Mesenchymal stem cell (in vitro differentiated cells and primary cell): ENCODE measurements at regions not wholly inside any gene's neighbourhood (a gene's known extent, or its start where the extent isn't known, plus 50 kb on each side); places are given as distances from the start of the nearest gene placed in this dataset.

Experiments
- DNase-seq: peaks from one replicate; pipeline ENCODE4 v3.0.0-alpha.2; 2013
- H2AFZ ChIP-seq: one replicate; pipeline ENCODE4 v1.6.1; 2013; ENCODE audit warnings: low read depth, mild to moderate bottlenecking, control low read depth, inconsistent platforms, low read length, moderate library complexity
- H2AK5ac ChIP-seq: 2 replicates; pipeline ENCODE4 v1.6.1; 2013; ENCODE audit warnings: low read length, moderate library complexity, mild to moderate bottlenecking, inconsistent platforms; ENCODE audit not compliant: severe bottlenecking
- H2BK120ac ChIP-seq: one replicate; pipeline ENCODE4 v1.6.1; 2013; ENCODE audit warnings: low read depth, mild to moderate bottlenecking, inconsistent platforms, low read length, moderate library complexity
- H2BK12ac ChIP-seq, 2 experiments: one replicate each; pipeline ENCODE4 v1.6.1; 2013; ENCODE audit warnings: inconsistent platforms in 2 of 2, low read length in 2 of 2, mild to moderate bottlenecking in 2 of 2, moderate library complexity in 2 of 2, control low read depth in 1 of 2
- H2BK15ac ChIP-seq: one replicate; pipeline ENCODE4 v1.6.1; 2013; ENCODE audit warnings: mild to moderate bottlenecking, low read depth, inconsistent platforms; ENCODE audit not compliant: poor library complexity, severe bottlenecking
- H2BK5ac ChIP-seq: 2 replicates; pipeline ENCODE4 v1.6.1; 2013; ENCODE audit warnings: low read depth, mild to moderate bottlenecking, low read length, control low read depth, inconsistent platforms; ENCODE audit not compliant: poor library complexity, severe bottlenecking
- H3K14ac ChIP-seq, 2 experiments: one replicate each; pipeline ENCODE4 v1.6.1; 2013; ENCODE audit warnings: inconsistent platforms in 2 of 2, low read length in 2 of 2, control low read depth in 1 of 2, mild to moderate bottlenecking in 1 of 2, moderate library complexity in 1 of 2
- H3K18ac ChIP-seq, 2 experiments: one replicate each; pipeline ENCODE4 v1.6.1; 2013; ENCODE audit warnings: inconsistent platforms in 2 of 2, low read length in 2 of 2, control low read depth in 1 of 2, low read depth in 1 of 2, mild to moderate bottlenecking in 1 of 2
- H3K23ac ChIP-seq, 2 experiments: one replicate each; pipeline ENCODE4 v1.6.1; 2013; ENCODE audit warnings: inconsistent platforms in 2 of 2, low read length in 2 of 2, mild to moderate bottlenecking in 2 of 2, moderate library complexity in 2 of 2, control low read depth in 1 of 2
- H3K27ac ChIP-seq: 2 replicates; pipeline ENCODE4 v1.5.1; 2013; ENCODE audit warnings: mild to moderate bottlenecking, moderate library complexity, low read length, control low read depth, inconsistent platforms; ENCODE audit not compliant: poor library complexity, severe bottlenecking
- H3K27me3 ChIP-seq, 2 experiments: 2 replicates each; pipeline versions ENCODE4 v1.6.1 to v1.7.0; 2013; ENCODE audit warnings: low read length in 2 of 2, mild to moderate bottlenecking in 2 of 2, moderate library complexity in 2 of 2, control low read depth in 1 of 2, inconsistent platforms in 1 of 2; ENCODE audit not compliant: control insufficient read depth in 1 of 2, insufficient read depth in 1 of 2
- H3K36me3 ChIP-seq, 2 experiments: 2 replicates each; pipeline versions ENCODE4 v1.6.1 to v1.7.0; 2013; ENCODE audit warnings: low read length in 2 of 2, control low read depth in 1 of 2, inconsistent platforms in 1 of 2, low read depth in 1 of 2, mild to moderate bottlenecking in 1 of 2; ENCODE audit not compliant: insufficient read depth in 2 of 2, control insufficient read depth in 1 of 2
- H3K4ac ChIP-seq, 2 experiments: one replicate each; pipeline ENCODE4 v1.6.1; 2013; ENCODE audit warnings: inconsistent platforms in 2 of 2, low read length in 2 of 2, mild to moderate bottlenecking in 2 of 2, moderate library complexity in 2 of 2, control low read depth in 1 of 2, low read depth in 1 of 2
- H3K4me1 ChIP-seq: 2 replicates; pipeline ENCODE4 v1.6.1; 2013; ENCODE audit warnings: low read depth, low read length, control low read depth; ENCODE audit not compliant: control insufficient read depth, insufficient read depth
- H3K4me2 ChIP-seq: 2 replicates; pipeline ENCODE4 v1.6.1; 2013; ENCODE audit warnings: low read length, mild to moderate bottlenecking, inconsistent platforms; ENCODE audit not compliant: poor library complexity, severe bottlenecking
- H3K4me3 ChIP-seq, 2 experiments: 2 replicates each; pipeline versions ENCODE4 v1.5.1 to v1.7.0; 2013; ENCODE audit warnings: low read length in 2 of 2, mild to moderate bottlenecking in 2 of 2, control low read depth in 1 of 2, low read depth in 1 of 2; ENCODE audit not compliant: insufficient read depth in 1 of 2
- H3K79me1 ChIP-seq: replicated peaks from 2 replicates; pipeline ENCODE4 v1.6.1; 2013; ENCODE audit warnings: mild to moderate bottlenecking, control low read depth, low read length, inconsistent platforms; ENCODE audit not compliant: poor library complexity, severe bottlenecking
- H3K9ac ChIP-seq: 2 replicates; pipeline ENCODE4 v1.7.0; 2013; ENCODE audit warnings: mild to moderate bottlenecking, low read length, moderate library complexity
- H3K9me3 ChIP-seq: 2 replicates; pipeline ENCODE4 v1.7.0; 2013; ENCODE audit warnings: mild to moderate bottlenecking, low read length; ENCODE audit not compliant: control insufficient read depth
- H4K8ac ChIP-seq: one replicate; pipeline ENCODE4 v1.6.1; 2013; ENCODE audit warnings: inconsistent platforms, mild to moderate bottlenecking, low read length, moderate library complexity
- H4K91ac ChIP-seq: one replicate; pipeline ENCODE4 v1.6.1; 2013; ENCODE audit warnings: mild to moderate bottlenecking, low read length, inconsistent platforms
- WGBS: methylation state at CpG from one replicate; pipeline ENCODE4 v1.1.7; 2013; ENCODE audit warnings: mixed read lengths; 5-methylcytosine and 5-hydroxymethylcytosine counted together

DNA sequence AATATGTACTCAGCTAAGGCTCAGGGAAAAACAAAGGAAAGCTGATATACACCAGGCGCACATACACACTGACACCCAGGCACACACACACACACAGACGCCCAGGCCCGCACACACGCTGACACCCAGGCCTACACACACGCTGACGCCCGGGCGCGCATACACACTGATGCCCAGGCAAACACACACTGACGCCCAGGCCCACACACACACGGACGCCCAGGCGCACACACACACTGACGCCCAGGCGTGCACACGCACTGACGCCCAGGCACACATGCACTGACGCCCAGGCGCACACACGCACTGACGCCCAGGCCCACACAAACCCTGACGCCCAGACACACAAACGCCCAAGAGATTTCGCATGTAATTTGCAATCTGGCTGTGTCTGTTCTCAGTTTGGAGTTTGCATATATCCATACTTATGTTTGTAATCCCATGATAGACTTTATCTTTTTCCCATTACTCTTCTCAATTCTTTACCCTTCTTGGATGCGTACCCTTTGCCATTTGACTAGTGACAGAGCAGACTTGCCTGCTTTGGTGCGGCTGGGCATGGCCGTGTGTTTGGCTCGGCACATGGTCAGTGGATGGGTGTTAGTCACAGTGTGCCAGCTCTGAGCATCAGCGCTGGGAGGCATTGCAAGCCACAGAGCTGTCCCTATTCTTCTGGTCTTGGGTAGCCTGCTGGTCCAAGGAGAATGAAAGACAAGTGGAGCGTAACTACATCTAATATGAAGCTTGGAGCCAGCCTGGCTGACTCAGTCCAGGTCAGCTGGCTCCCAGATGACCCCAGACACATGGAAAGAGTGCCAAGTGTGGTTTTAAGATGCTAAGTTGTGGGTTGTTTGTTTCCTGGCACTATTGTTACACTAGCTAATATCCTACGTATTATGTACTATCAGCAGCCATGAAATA, 632.4 kb upstream of the ZFP42 start:
- no peaks in the 10 kb centered on the region for H3K9me3 ChIP-seq
- H2BK5ac ChIP-seq, result no peak overlapping the region
- no peaks in the 10 kb centered on the region for H3K27me3 ChIP-seq
- H3K9ac ChIP-seq, result no peak overlapping the region
- no peak overlapping the region for H4K8ac ChIP-seq
- H3K4me1 ChIP-seq, result peaks cover 6% of the 10 kb centered on the region
- no peak overlapping the region for H3K18ac ChIP-seq
- H3K79me1 ChIP-seq, result no peaks in the 10 kb centered on the region
- peak overlapping the region in 1 of 2 experiments; percentile 62 for H3K14ac ChIP-seq
- DNase-seq, result no peak
- H3K4ac ChIP-seq, result no peak overlapping the region
- no peak overlapping the region for H2BK15ac ChIP-seq
- no peak overlapping the region for H2BK120ac ChIP-seq
- WGBS, result 95% methylated on average over 27 of the region's 31 CpGs
- no peak overlapping the region for H3K23ac ChIP-seq
- no peak overlapping the region for H2AFZ ChIP-seq
- no peak overlapping the region for H3K4me2 ChIP-seq
- no peak overlapping the region for H3K27ac ChIP-seq
- H3K4me3 ChIP-seq, result no peak overlapping the region
- peak overlapping the region; percentile 74 for H4K91ac ChIP-seq
- no peaks in the 10 kb centered on the region for H3K36me3 ChIP-seq
- no peak overlapping the region for H2BK12ac ChIP-seq
- H2AK5ac ChIP-seq, result no peak overlapping the region

DNA sequence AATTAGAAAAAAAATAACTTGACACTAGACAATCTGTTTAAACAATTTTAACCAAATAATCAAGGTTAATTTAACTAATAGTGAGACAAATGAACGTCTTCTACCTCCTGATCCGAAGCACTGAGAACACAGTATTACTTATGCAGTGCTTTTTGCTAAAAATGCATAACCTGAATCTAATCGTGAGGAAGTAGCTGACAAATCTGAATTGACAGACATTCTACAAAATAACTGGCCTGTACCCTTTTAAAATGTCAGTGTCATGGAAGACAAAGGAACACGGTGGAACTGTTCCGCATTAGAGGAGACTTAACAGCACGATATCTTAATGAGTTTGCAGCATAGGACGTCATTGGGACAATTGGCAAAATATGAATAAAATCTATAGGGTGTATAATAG, 631.2 kb upstream of the ZFP42 start:
- no peak overlapping the region for H4K91ac ChIP-seq
- no peak overlapping the region for H3K4me3 ChIP-seq
- no peak overlapping the region for H3K4me2 ChIP-seq
- H3K9me3 ChIP-seq, result no peaks in the 10 kb centered on the region
- H3K14ac ChIP-seq, result no peak overlapping the region
- 95% methylated on average over 6 of the region's 7 CpGs for WGBS
- no peak for DNase-seq
- no peak overlapping the region for H2AK5ac ChIP-seq
- no peak overlapping the region for H2AFZ ChIP-seq
- H4K8ac ChIP-seq, result no peak overlapping the region
- H3K9ac ChIP-seq, result no peak overlapping the region
- no peak overlapping the region for H3K27ac ChIP-seq
- no peaks in the 10 kb centered on the region for H3K79me1 ChIP-seq
- no peak overlapping the region for H2BK5ac ChIP-seq
- H3K36me3 ChIP-seq, result no peaks in the 10 kb centered on the region
- H2BK15ac ChIP-seq, result no peak overlapping the region
- H2BK120ac ChIP-seq, result no peak overlapping the region
- no peak overlapping the region for H3K23ac ChIP-seq
- no peak overlapping the region for H2BK12ac ChIP-seq
- no peak overlapping the region for H3K4ac ChIP-seq
- H3K27me3 ChIP-seq, result no peaks in the 10 kb centered on the region
- H3K4me1 ChIP-seq, result peaks cover 6% of the 10 kb centered on the region
- no peak overlapping the region for H3K18ac ChIP-seq

DNA sequence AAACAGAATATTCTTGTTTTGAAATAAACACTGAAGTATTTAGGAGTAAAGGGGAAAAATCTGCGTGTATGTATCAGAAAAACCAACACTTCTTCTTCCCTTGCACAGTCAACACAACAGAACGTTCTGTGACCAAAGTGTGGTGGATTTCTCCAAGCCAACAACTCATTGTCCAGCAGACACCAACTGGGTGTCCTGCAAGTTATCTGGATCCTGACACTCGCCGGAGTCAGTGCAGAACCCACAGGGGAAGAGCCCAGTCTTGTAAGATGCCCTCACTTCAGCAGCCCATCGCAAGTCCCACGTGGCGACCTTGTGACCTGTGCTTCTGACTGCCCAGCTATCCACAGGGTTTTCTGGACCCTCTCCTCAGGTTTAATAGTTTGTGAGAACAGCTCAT, 630.7 kb upstream of the ZFP42 start:
- 96% methylated on average over 7 of the region's 7 CpGs for WGBS

DNA sequence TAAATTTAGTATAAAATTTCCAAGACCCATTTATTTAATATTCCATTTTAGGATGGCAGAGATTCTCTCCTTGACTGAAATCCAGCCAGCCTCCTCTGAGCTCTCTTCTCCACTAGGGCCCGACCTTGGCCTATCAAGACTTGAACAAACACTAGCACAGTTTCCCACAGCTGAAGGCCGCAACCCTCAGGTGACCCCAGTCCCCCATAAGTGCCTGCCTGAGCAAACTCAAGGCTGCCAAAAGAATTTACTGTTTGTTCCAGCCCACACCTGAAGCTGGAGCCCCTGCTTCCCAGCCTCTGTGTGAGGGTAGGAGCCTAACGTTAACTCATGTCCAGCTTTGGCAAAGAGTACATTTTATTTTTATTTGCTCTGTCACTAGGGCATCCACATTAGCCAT, 629.0 kb upstream of the ZFP42 start:
- no peak overlapping the region for H3K4me3 ChIP-seq
- no peak overlapping the region for H3K4me2 ChIP-seq
- no peak overlapping the region for H3K18ac ChIP-seq
- WGBS, result 96% methylated on average over 3 of the region's 3 CpGs
- H3K27me3 ChIP-seq, result no peaks in the 10 kb centered on the region
- no peaks in the 10 kb centered on the region for H3K9me3 ChIP-seq
- H2AFZ ChIP-seq, result no peak overlapping the region
- no peak overlapping the region for H2AK5ac ChIP-seq
- no peak overlapping the region for H2BK120ac ChIP-seq
- no peak overlapping the region for H3K27ac ChIP-seq
- peaks cover 6% of the 10 kb centered on the region for H3K4me1 ChIP-seq
- H2BK15ac ChIP-seq, result no peak overlapping the region
- no peak overlapping the region for H3K14ac ChIP-seq
- no peak overlapping the region for H3K23ac ChIP-seq
- H2BK12ac ChIP-seq, result no peak overlapping the region
- H3K9ac ChIP-seq, result no peak overlapping the region
- no peak overlapping the region for H3K4ac ChIP-seq
- no peak overlapping the region for H2BK5ac ChIP-seq
- DNase-seq, result no peak
- H4K8ac ChIP-seq, result no peak overlapping the region
- H3K36me3 ChIP-seq, result no peaks in the 10 kb centered on the region
- no peak overlapping the region for H4K91ac ChIP-seq
- no peaks in the 10 kb centered on the region for H3K79me1 ChIP-seq

More for the DNA sequence above, 630.7 kb upstream of the ZFP42 start:
- Histone ChIP-seq H3K9ac (no peak overlapping the region), H2BK5ac (no peak overlapping the region), H2BK12ac (no peak overlapping the region), H3K9me3 (no peaks in the 10 kb centered on the region), H3K18ac (no peak overlapping the region), H3K4ac (no peak overlapping the region), H3K27ac (no peak overlapping the region), H3K4me3 (no peak overlapping the region), H3K23ac (no peak overlapping the region), H4K91ac (no peak overlapping the region), H3K4me1 (peaks cover 6% of the 10 kb centered on the region), H2BK15ac (no peak overlapping the region), H3K27me3 (no peaks in the 10 kb centered on the region), H2AFZ (no peak overlapping the region), H2BK120ac (no peak overlapping the region), H2AK5ac (no peak overlapping the region), H3K36me3 (no peaks in the 10 kb centered on the region), H3K4me2 (no peak overlapping the region), H4K8ac (no peak overlapping the region), H3K79me1 (no peaks in the 10 kb centered on the region), H3K14ac (no peak overlapping the region)
- DNase-seq, result no peak
